CD4-positive, alpha-beta memory T cell (primary cell): ENCODE measurements at regions not wholly inside any gene's neighbourhood (a gene's known extent, or its start where the extent isn't known, plus 50 kb on each side); places are given as distances from the start of the nearest gene placed in this dataset.
A peak's percentile ranks its signal among the peaks of the same experiment; 100 is the strongest.

ENCODE experiments used
- CTCF ChIA-PET: fragments of 350-600 bp; sonication (Branson Sonifier 250); formaldehyde crosslinking; loops from one replicate; lab custom pipeline; 2021; ENCODE audit warnings: inconsistent platforms; ENCODE audit not compliant: partially characterized antibody; lab: Charles Lee
- POLR2A ChIA-PET: fragments of 350-600 bp; sonication (Branson Sonifier 250); formaldehyde crosslinking; loops from one replicate; lab custom pipeline; 2021; ENCODE audit not compliant: partially characterized antibody; lab: Charles Lee
- DNase-seq, 5 donors: peaks; one replicate each; pipeline versions ENCODE4 v3.0.0 to v3.0.0-alpha.2; 2020 to 2022; ENCODE audit warnings: mixed read lengths in 1 of 5
- H3K27ac ChIP-seq: one replicate; pipeline ENCODE4 v1.7.0; 2013; ENCODE audit warnings: low read depth, low read length
- H3K27me3 ChIP-seq: 2 replicates; pipeline ENCODE4 v1.7.0; 2013; ENCODE audit warnings: mild to moderate bottlenecking, low read length, moderate library complexity; ENCODE audit not compliant: insufficient read depth
- H3K36me3 ChIP-seq: 2 replicates; pipeline ENCODE4 v1.7.0; 2013; ENCODE audit warnings: mild to moderate bottlenecking, low read length, moderate library complexity; ENCODE audit not compliant: insufficient read depth
- H3K4me1 ChIP-seq: 2 replicates; pipeline ENCODE4 v1.7.0; 2013; ENCODE audit warnings: mild to moderate bottlenecking, low read length, moderate library complexity; ENCODE audit not compliant: insufficient read depth
- H3K4me3 ChIP-seq, 2 donors: one replicate each; pipeline ENCODE4 v1.7.0; 2013; ENCODE audit warnings: low read length in 2 of 2, mild to moderate bottlenecking in 1 of 2
- H3K9me3 ChIP-seq, 2 donors: one replicate each; pipeline ENCODE4 v1.7.0; 2013; ENCODE audit warnings: low read length in 2 of 2, control low read depth in 1 of 2; ENCODE audit not compliant: control insufficient read depth in 1 of 2
- H3K27ac Mint-ChIP-seq, 7 donors: one replicate each; pipeline ENCODE4 v1.8.0; 2020 to 2021; ENCODE audit warnings: mixed read lengths in 7 of 7, mild to moderate bottlenecking in 6 of 7, inconsistent platforms in 3 of 7, moderate library complexity in 3 of 7
- H3K27me3 Mint-ChIP-seq, 2 donors: one replicate each; pipeline ENCODE4 v1.8.0; 2020 to 2021; ENCODE audit warnings: mixed read lengths in 2 of 2
- H3K36me3 Mint-ChIP-seq, 2 donors: one replicate each; pipeline ENCODE4 v1.8.0; 2020 to 2021; ENCODE audit warnings: mixed read lengths in 2 of 2, inconsistent platforms in 1 of 2, mild to moderate bottlenecking in 1 of 2
- H3K4me1 Mint-ChIP-seq, 4 donors: one replicate each; pipeline ENCODE4 v1.8.0; 2020 to 2021; ENCODE audit warnings: mixed read lengths in 4 of 4, mild to moderate bottlenecking in 1 of 4
- H3K4me3 Mint-ChIP-seq, 8 donors: one replicate each; pipeline ENCODE4 v1.8.0; 2020 to 2021; ENCODE audit warnings: mixed read lengths in 8 of 8, mild to moderate bottlenecking in 7 of 8, moderate library complexity in 6 of 8, inconsistent platforms in 3 of 8
- H3K9me3 Mint-ChIP-seq, 8 donors: one replicate each; pipeline ENCODE4 v1.8.0; 2020 to 2021; ENCODE audit warnings: mixed read lengths in 8 of 8, mild to moderate bottlenecking in 5 of 8, inconsistent platforms in 3 of 8, moderate library complexity in 1 of 8
- intact Hi-C: fragments of 100-400 bp; cut with micrococcal nuclease; formaldehyde crosslinking; loops from one replicate; pipeline ENCODE4 v1.15.1; 2023

- no peak for DNase-seq
- H3K4me3 Mint-ChIP-seq = no peak overlapping the region
- no peaks in the 10 kb centered on the region for H3K4me1 ChIP-seq
- POLR2A ChIA-PET = no interaction called here
- H3K27me3 ChIP-seq = no peaks in the 10 kb centered on the region
- H3K4me3 ChIP-seq = no peak overlapping the region
- peaks cover 4 to 18% of the 10 kb centered on the region in 2 donors for H3K27me3 Mint-ChIP-seq
- intact Hi-C loops = no loop called here
- H3K4me1 Mint-ChIP-seq = no peaks in the 10 kb centered on the region
- CTCF ChIA-PET = no interaction called here
- H3K36me3 ChIP-seq = no peaks in the 10 kb centered on the region
- no peaks in the 10 kb centered on the region for H3K9me3 Mint-ChIP-seq
- H3K9me3 ChIP-seq = no peaks in the 10 kb centered on the region
- peak overlapping the region in 1 of 7 donors; percentile 23 for H3K27ac Mint-ChIP-seq
- no peaks in the 10 kb centered on the region for H3K36me3 Mint-ChIP-seq
- H3K27ac ChIP-seq = no peak overlapping the region
Observed at GRCh38 chr6:6932968-6933367, 174.8 kb upstream of the RREB1 start.

DNA sequence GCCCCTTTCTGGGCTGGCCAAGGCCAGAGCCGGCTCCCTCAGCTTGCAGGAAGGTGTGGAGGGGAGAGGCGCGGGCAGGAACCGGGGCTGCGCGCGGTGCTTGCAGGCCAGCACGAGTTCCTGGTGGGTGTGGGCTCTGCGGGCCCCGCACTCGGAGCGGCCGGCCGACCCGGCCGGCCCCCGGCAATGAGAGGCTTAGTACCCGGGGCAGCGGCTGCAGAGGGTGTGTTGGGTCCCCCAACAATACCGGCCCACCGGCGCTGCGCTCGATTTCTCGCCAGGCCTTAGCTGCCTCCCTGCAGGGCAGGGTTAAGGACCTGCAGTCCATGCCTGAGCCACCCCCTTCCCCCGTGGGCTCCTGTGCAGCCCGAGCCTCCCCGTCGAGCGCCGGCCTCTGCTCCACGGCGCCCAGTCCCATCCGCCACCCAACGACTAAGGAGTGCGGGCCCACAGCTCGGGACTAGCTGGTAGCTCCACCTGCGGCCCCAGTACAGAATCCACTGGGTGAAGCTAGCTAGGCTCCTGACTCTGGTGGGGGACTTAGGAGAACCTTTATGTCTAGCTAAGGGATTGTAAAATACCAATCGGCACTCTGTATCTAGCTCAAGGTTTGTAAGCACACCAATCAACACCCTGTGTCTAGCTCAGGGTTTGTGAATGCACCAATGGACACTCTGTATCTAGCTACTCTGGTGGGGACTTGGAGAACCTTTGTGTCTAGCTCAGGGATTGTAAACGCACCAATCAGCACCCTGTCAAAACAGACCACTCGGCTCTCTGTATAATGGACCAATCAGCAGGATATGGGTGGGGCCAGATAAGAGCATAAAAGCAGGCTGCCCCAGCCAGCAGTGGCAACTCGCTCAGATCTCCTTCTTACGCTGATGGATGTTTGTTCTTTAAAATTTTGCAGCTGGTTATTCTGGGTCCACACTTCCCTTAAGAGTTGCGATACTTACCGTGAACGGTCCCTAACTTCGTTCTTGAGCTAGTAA is 167.4 kb upstream of the RREB1 start:
- no peaks in the 10 kb centered on the region for H3K36me3 Mint-ChIP-seq
- no peaks in the 10 kb centered on the region for H3K9me3 Mint-ChIP-seq
- POLR2A ChIA-PET = no interaction called here
- intact Hi-C loops = no loop called here
- no peaks in the 10 kb centered on the region for H3K4me1 ChIP-seq
- H3K27me3 ChIP-seq = no peaks in the 10 kb centered on the region
- peaks cover 3 to 9% (median 6%) of the 10 kb centered on the region in 4 donors for H3K4me1 Mint-ChIP-seq
- no peak for DNase-seq
- no peak overlapping the region for H3K27ac Mint-ChIP-seq
- H3K4me3 ChIP-seq = no peak overlapping the region
- H3K36me3 ChIP-seq = no peaks in the 10 kb centered on the region
- no peak overlapping the region for H3K4me3 Mint-ChIP-seq
- H3K9me3 ChIP-seq = no peaks in the 10 kb centered on the region
- CTCF ChIA-PET = no interaction called here
- H3K27me3 Mint-ChIP-seq = peaks cover 1 to 2% of the 10 kb centered on the region in 2 donors
- no peak overlapping the region for H3K27ac ChIP-seq

- CTCF ChIA-PET = no interaction called here
Observed at GRCh38 chr6:6941201-6941600, 166.6 kb upstream of the RREB1 start.

DNA sequence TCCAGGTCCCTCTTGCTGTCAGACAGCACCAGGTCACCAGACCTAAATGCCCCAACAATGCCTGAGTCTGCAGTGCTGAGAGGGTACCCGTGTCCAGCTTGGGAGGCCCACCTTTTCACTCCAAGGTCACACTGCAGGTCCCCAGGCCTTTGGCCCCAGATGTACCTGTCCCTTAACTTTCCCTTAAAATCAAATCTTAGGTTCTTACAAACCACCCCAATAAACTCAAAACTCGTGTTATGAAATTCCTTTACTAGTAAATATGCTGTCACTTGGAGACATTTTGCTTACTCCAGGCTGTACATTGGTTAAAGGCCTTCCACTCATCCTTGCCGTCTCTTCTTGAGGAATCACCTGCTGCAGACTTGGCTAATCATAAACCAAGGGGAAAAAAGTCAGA is 165.7 kb upstream of the RREB1 start:
- ChIA-PET POLR2A (no interaction called here), CTCF (no interaction called here)
- H3K27ac ChIP-seq = no peak overlapping the region
- peaks cover 3 to 9% (median 6%) of the 10 kb centered on the region in 4 donors for H3K4me1 Mint-ChIP-seq
- no peaks in the 10 kb centered on the region for H3K9me3 ChIP-seq
- no peaks in the 10 kb centered on the region for H3K27me3 ChIP-seq
- no peaks in the 10 kb centered on the region for H3K36me3 ChIP-seq
- H3K9me3 Mint-ChIP-seq = no peaks in the 10 kb centered on the region
- DNase-seq = no peak
- H3K4me3 ChIP-seq = no peak overlapping the region
- H3K27ac Mint-ChIP-seq = no peak overlapping the region
- H3K4me1 ChIP-seq = no peaks in the 10 kb centered on the region
- H3K4me3 Mint-ChIP-seq = peak overlapping the region in 1 of 8 donors; percentile 9
- no peaks in the 10 kb centered on the region for H3K36me3 Mint-ChIP-seq
- H3K27me3 Mint-ChIP-seq = peaks cover 0 to 1% of the 10 kb centered on the region in 2 donors
- intact Hi-C loops = no loop called here

More at GRCh38 chr6:6941201-6941600, 166.6 kb upstream of the RREB1 start:
- Histone ChIP-seq H3K9me3 (no peaks in the 10 kb centered on the region), H3K4me3 (no peak overlapping the region), H3K36me3 (no peaks in the 10 kb centered on the region), H3K4me1 (no peaks in the 10 kb centered on the region), H3K27ac (no peak overlapping the region), H3K27me3 (no peaks in the 10 kb centered on the region)
- Mint-ChIP-seq H3K4me1 (peaks cover 3 to 9% (median 6%) of the 10 kb centered on the region in 4 donors), H3K9me3 (no peaks in the 10 kb centered on the region), H3K4me3 (no peak overlapping the region), H3K36me3 (no peaks in the 10 kb centered on the region), H3K27ac (peak overlapping the region in 1 of 7 donors; percentile 51), H3K27me3 (peaks cover 1 to 2% of the 10 kb centered on the region in 2 donors)
- DNase-seq = no peak
- POLR2A ChIA-PET = no interaction called here
- intact Hi-C loops = no loop called here

- POLR2A ChIA-PET = interaction anchor here (0.6 kb wide), 1 partner anchor 21 kb away, joined by 3 read pairs; no protein-coding TSS in a partner anchor
- H3K4me3 Mint-ChIP-seq = peak overlapping the region in 2 of 8 donors; percentile 26 to 51
- no peaks in the 10 kb centered on the region for H3K36me3 Mint-ChIP-seq
- H3K27ac ChIP-seq = no peak overlapping the region
- H3K27ac Mint-ChIP-seq = no peak overlapping the region
- H3K4me1 Mint-ChIP-seq = peaks cover 3 to 9% (median 6%) of the 10 kb centered on the region in 4 donors
- no peaks in the 10 kb centered on the region for H3K9me3 Mint-ChIP-seq
- H3K4me3 ChIP-seq = no peak overlapping the region
- intact Hi-C loops = no loop called here
- CTCF ChIA-PET = no interaction called here
- H3K9me3 ChIP-seq = no peaks in the 10 kb centered on the region
- no peaks in the 10 kb centered on the region for H3K27me3 ChIP-seq
- H3K4me1 ChIP-seq = no peaks in the 10 kb centered on the region
- no peaks in the 10 kb centered on the region for H3K36me3 ChIP-seq
- DNase-seq = no peak
- peaks cover 0 to 1% of the 10 kb centered on the region in 2 donors for H3K27me3 Mint-ChIP-seq
Observed at GRCh38 chr6:6942831-6943230, 164.9 kb upstream of the RREB1 start.

DNA sequence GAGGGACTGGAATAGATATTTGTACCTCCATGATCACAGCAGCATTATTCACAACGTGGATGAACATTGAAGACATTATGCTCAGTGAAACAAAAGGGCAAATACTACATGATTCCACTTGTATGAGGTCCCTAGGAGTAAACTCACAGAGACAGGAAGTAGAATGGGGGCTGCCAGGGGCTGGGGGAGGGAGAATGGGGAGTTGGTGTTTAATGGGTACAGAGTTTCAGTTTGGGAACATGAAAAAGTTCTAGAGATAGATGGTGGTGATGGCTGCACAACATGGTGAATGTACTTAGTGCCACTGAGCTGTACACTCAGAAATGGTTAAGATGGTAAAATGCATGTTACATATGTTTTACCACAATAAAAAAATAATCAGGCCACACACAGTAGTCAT is 164.3 kb upstream of the RREB1 start:
- ChIA-PET CTCF (no interaction called here), POLR2A (no interaction called here)
- Histone ChIP-seq H3K9me3 (no peaks in the 10 kb centered on the region), H3K4me3 (no peak overlapping the region), H3K27ac (no peak overlapping the region), H3K27me3 (no peaks in the 10 kb centered on the region), H3K36me3 (no peaks in the 10 kb centered on the region), H3K4me1 (no peaks in the 10 kb centered on the region)
- peaks cover 3 to 9% (median 6%) of the 10 kb centered on the region in 4 donors for H3K4me1 Mint-ChIP-seq
- no peak overlapping the region for H3K27ac Mint-ChIP-seq
- peaks cover 0 to 2% of the 10 kb centered on the region in 2 donors for H3K27me3 Mint-ChIP-seq
- DNase-seq = no peak
- peaks cover 0 to 2% (median 0%) of the 10 kb centered on the region in 8 donors for H3K9me3 Mint-ChIP-seq
- H3K36me3 Mint-ChIP-seq = no peaks in the 10 kb centered on the region
- intact Hi-C loops = no loop called here
- no peak overlapping the region for H3K4me3 Mint-ChIP-seq

GRCh38 chr6:6946206-6947155 is 161.3 kb upstream of the RREB1 start:
- Histone ChIP-seq H3K4me3 (no peak overlapping the region), H3K27me3 (no peaks in the 10 kb centered on the region), H3K4me1 (no peaks in the 10 kb centered on the region), H3K27ac (no peak overlapping the region), H3K9me3 (no peaks in the 10 kb centered on the region), H3K36me3 (no peaks in the 10 kb centered on the region)
- H3K27me3 Mint-ChIP-seq = peaks cover 0 to 2% of the 10 kb centered on the region in 2 donors
- ChIA-PET POLR2A (no interaction called here), CTCF (no interaction called here)
- peaks cover 1 to 2% of the 10 kb centered on the region in 2 donors for H3K36me3 Mint-ChIP-seq
- H3K27ac Mint-ChIP-seq = no peak overlapping the region
- H3K4me3 Mint-ChIP-seq = no peak overlapping the region
- H3K9me3 Mint-ChIP-seq = peaks cover 3 to 16% (median 8%) of the 10 kb centered on the region in 8 donors
- peaks cover 3 to 9% (median 6%) of the 10 kb centered on the region in 4 donors for H3K4me1 Mint-ChIP-seq
- intact Hi-C loops = no loop called here
- DNase-seq = no peak
